Panc1 (cell line): ENCODE measurements at regions not wholly inside any gene's neighbourhood (a gene's known extent, or its start where the extent isn't known, plus 50 kb on each side); places are given as distances from the start of the nearest gene placed in this dataset.

ENCODE experiments used
- ATAC-seq: fragments of 200-7000 bp; cut with Tn5 transposase; 2 replicates; pipeline ENCODE4 v1.9.1; 2020; ENCODE audit warnings: mild to moderate bottlenecking, moderate library complexity
- BruUV-seq: library from RNA; stranded (reverse); fragments of 400-500 nt; replicated peaks from 2 replicates; lab custom pipeline; 2021; lab: Mats Ljungman, UMichigan
- CTCF ChIA-PET: fragments of 300-600 bp; sonication (Branson Sonifier 250); formaldehyde crosslinking; loops from one replicate; lab custom pipeline; 2022; ENCODE audit warnings: antibody characterized with exemption; lab: Charles Lee
- POLR2A ChIA-PET: fragments of 300-600 bp; sonication (Branson Sonifier 250); formaldehyde crosslinking; loops from one replicate; lab custom pipeline; 2022; ENCODE audit warnings: antibody characterized with exemption; lab: Charles Lee
- DNase-seq: peaks from one replicate; pipeline ENCODE4 v3.0.0-alpha.2; 2010; ENCODE audit warnings: low read depth, low spot score
- H3K27ac ChIP-seq: 2 replicates; pipeline ENCODE4 v1.5.1; 2011; ENCODE audit warnings: mild to moderate bottlenecking, low read length, inconsistent platforms
- H3K27me3 ChIP-seq: fragments of 200-500 bp; sonication (Bioruptor generic); 2 replicates; pipeline ENCODE4 v1.6.0; 2014; ENCODE audit warnings: low read length, inconsistent platforms; ENCODE audit not compliant: control insufficient read depth, insufficient read depth
- H3K36me3 ChIP-seq: fragments of 200-500 bp; sonication (Bioruptor generic); 2 replicates; pipeline ENCODE4 v1.5.1; 2014; ENCODE audit warnings: inconsistent platforms, mild to moderate bottlenecking, low read length, moderate library complexity; ENCODE audit not compliant: control insufficient read depth, insufficient read depth
- H3K4me1 ChIP-seq: 2 replicates; pipeline ENCODE4 v1.5.1; 2011; ENCODE audit warnings: inconsistent platforms, mild to moderate bottlenecking, low read length, moderate library complexity; ENCODE audit not compliant: control insufficient read depth, insufficient read depth
- H3K4me3 ChIP-seq, 2 experiments: 2 replicates each; pipeline ENCODE4 v1.5.1; 2011 to 2012; ENCODE audit warnings: low read depth in 2 of 2, low read length in 2 of 2, mild to moderate bottlenecking in 2 of 2, inconsistent platforms in 1 of 2, moderate library complexity in 1 of 2
- H3K9me3 ChIP-seq: fragments of 200-500 bp; sonication (Bioruptor generic); 2 replicates; pipeline ENCODE4 v1.5.1; 2014; ENCODE audit warnings: low read depth, mild to moderate bottlenecking, inconsistent platforms, low read length, moderate library complexity; ENCODE audit not compliant: control insufficient read depth, insufficient read depth
- CTCF ChIP-seq: fragments of 450-650 bp; IDR thresholded peaks from 2 replicates; pipeline ENCODE4 v1.5.1; 2017; ENCODE audit warnings: mild to moderate bottlenecking
- POLR2AphosphoS5 ChIP-seq: IDR thresholded peaks from 2 replicates; pipeline ENCODE4 v1.6.1; 2012; ENCODE audit warnings: mild to moderate bottlenecking, low read depth, low read length, moderate library complexity
- REST ChIP-seq, 2 experiments: IDR thresholded peaks; 2 replicates each; pipeline ENCODE4 v1.6.1; 2011 to 2012; ENCODE audit warnings: low read depth in 2 of 2, control low read depth in 1 of 2, low read length in 1 of 2, mild to moderate bottlenecking in 1 of 2, moderate library complexity in 1 of 2; ENCODE audit not compliant: insufficient read depth in 1 of 2
- SIN3A ChIP-seq: IDR thresholded peaks from 2 replicates; pipeline ENCODE4 v1.6.1; 2012; ENCODE audit warnings: low read depth, mild to moderate bottlenecking, low read length, moderate library complexity, borderline replicate concordance; ENCODE audit not compliant: insufficient read depth
- TCF7L2 ChIP-seq: IDR thresholded peaks from 2 replicates; pipeline ENCODE4 v1.6.1; 2011; ENCODE audit warnings: mild to moderate bottlenecking, low read depth, low read length, inconsistent platforms
- in situ Hi-C: cut with HindIII; loops from 2 replicates; pipeline ENCODE4 v1.10.0; 2016; ENCODE audit warnings: low sequenced_read_pairs, low pct_unique_long_range_greater_than_20kb
- intact Hi-C: fragments of 100-400 bp; cut with micrococcal nuclease; formaldehyde crosslinking; loops from one replicate; pipeline ENCODE4 v1.10.0; 2022; ENCODE audit not compliant: unreplicated experiment

- POLR2A ChIA-PET: no interaction called here
Measured at GRCh38 chr18:1052301-1052700, 147.6 kb downstream of the ADCYAP1 start.

GRCh38 chr18:1053331-1054315 is 149.0 kb downstream of the ADCYAP1 start:
- intact Hi-C loops: no loop called here
- H3K36me3 ChIP-seq: no peaks in the 10 kb centered on the region
- no peak overlapping the region for H3K27ac ChIP-seq
- no peaks in the 10 kb centered on the region for H3K27me3 ChIP-seq
- in situ Hi-C loops: no loop called here
- BruUV-seq: no TSS peak
- no peak for DNase-seq
- CTCF ChIA-PET: no interaction called here
- no peaks in the 10 kb centered on the region for H3K9me3 ChIP-seq
- POLR2A ChIA-PET: no interaction called here
- H3K4me3 ChIP-seq: no peak overlapping the region
- no peak for ATAC-seq
- H3K4me1 ChIP-seq: no peaks in the 10 kb centered on the region
- TF ChIP-seq CTCF (no peak), REST (IDR thresholded peaks at IDR 0.05; ENCODE audit: insufficient read depth in 1 of 2, low read depth in 2 of 2, low read length in 1 of 2) (no peak), POLR2AphosphoS5 (no peak), TCF7L2 (no peak)

More at GRCh38 chr18:1052301-1052700, 147.6 kb downstream of the ADCYAP1 start:
- no peak for TF ChIP-seq TCF7L2
- no peak for TF ChIP-seq POLR2AphosphoS5
- TF ChIP-seq CTCF: no peak
- no peak for TF ChIP-seq REST (IDR thresholded peaks at IDR 0.05; ENCODE audit: insufficient read depth in 1 of 2, low read depth in 2 of 2, low read length in 1 of 2)
- no peak for TF ChIP-seq SIN3A
- CTCF ChIA-PET: no interaction called here
- Histone ChIP-seq H3K36me3 (no peaks in the 10 kb centered on the region), H3K27me3 (no peaks in the 10 kb centered on the region), H3K9me3 (no peaks in the 10 kb centered on the region), H3K4me1 (no peaks in the 10 kb centered on the region), H3K27ac (no peak overlapping the region), H3K4me3 (no peak overlapping the region)
- intact Hi-C loops: no loop called here
- DNase-seq: no peak
- in situ Hi-C loops: no loop called here
- no peak for ATAC-seq
- BruUV-seq: no TSS peak
